ENCODE measurements at regions not wholly inside any gene's neighbourhood (a gene's known extent, or its start where the extent isn't known, plus 50 kb on each side); places are given as distances from the start of the nearest gene placed in this dataset.

- TF ChIP-seq CTCF (IDR thresholded peaks at IDR 0.05): no peak
- TF ChIP-seq POLR2A (IDR thresholded peaks at IDR 0.05): no peak
Measured at GRCh38 chr18:42364766-42365165, 409.7 kb downstream of the PIK3C3 start.
